NCI-H226 (cell line): ENCODE measurements at regions not wholly inside any gene's neighbourhood (a gene's known extent, or its start where the extent isn't known, plus 50 kb on each side); places are given as distances from the start of the nearest gene placed in this dataset.

Experiments
- DNase-seq: peaks from one replicate; pipeline ENCODE4 v3.0.0-alpha.2; 2015

- DNase-seq = no peak
Observed at GRCh38 chr2:150156415-150156814, 331.1 kb downstream of the RND3 start.

GRCh38 chr2:150154308-150154797 lies 333.1 kb downstream of the RND3 start:
- DNase-seq = no peak

GRCh38 chr2:150153646-150154307 lies 333.7 kb downstream of the RND3 start:
- DNase-seq = no peak

GRCh38 chr2:150152230-150152629 lies 335.2 kb downstream of the RND3 start:
- DNase-seq = no peak

- no peak for DNase-seq
Observed at GRCh38 chr2:150150144-150150543, 337.3 kb downstream of the RND3 start.

GRCh38 chr2:150147889-150148683 lies 339.4 kb downstream of the RND3 start:
- DNase-seq = no peak

GRCh38 chr2:150146879-150147278 lies 340.6 kb downstream of the RND3 start:
- DNase-seq = no peak

GRCh38 chr2:150145299-150145692 lies 342.2 kb downstream of the RND3 start:
- DNase-seq = no peak

- DNase-seq = no peak
Observed at GRCh38 chr2:150144546-150145298, 342.7 kb downstream of the RND3 start.

GRCh38 chr2:150143087-150143536 lies 344.4 kb downstream of the RND3 start:
- DNase-seq = peak; percentile 86

GRCh38 chr2:150142561-150142960 lies 344.9 kb downstream of the RND3 start:
- peak; percentile 79 for DNase-seq

- peak; percentile 84 for DNase-seq
Observed at GRCh38 chr2:150141226-150142001, 346.1 kb downstream of the RND3 start.

GRCh38 chr2:150140777-150141176 lies 346.7 kb downstream of the RND3 start:
- no peak for DNase-seq

GRCh38 chr2:150138587-150138986 lies 348.9 kb downstream of the RND3 start:
- no peak for DNase-seq

- DNase-seq = no peak
Observed at GRCh38 chr2:150137338-150138069, 350.0 kb downstream of the RND3 start.

GRCh38 chr2:150136893-150137292 lies 350.6 kb downstream of the RND3 start:
- no peak for DNase-seq

- no peak for DNase-seq
Observed at GRCh38 chr2:150136401-150136800, 351.1 kb downstream of the RND3 start.

GRCh38 chr2:150135223-150135883 lies 352.1 kb downstream of the RND3 start:
- DNase-seq = no peak

- no peak for DNase-seq
Observed at GRCh38 chr2:150134223-150134857, 353.1 kb downstream of the RND3 start.

- DNase-seq = peak; percentile 90
Observed at GRCh38 chr2:150133623-150134022, 353.8 kb downstream of the RND3 start.
